GM06990 (cell line): ENCODE measurements at regions not wholly inside any gene's neighbourhood (a gene's known extent, or its start where the extent isn't known, plus 50 kb on each side); places are given as distances from the start of the nearest gene placed in this dataset.
"Not testable (repeated sequence)": the region's sequence is repeated elsewhere in the genome, so short reads cannot be mapped to it uniquely, and the experiment has no call there.

Experiments used
- DNase-seq: peaks from one replicate; pipeline ENCODE4 v3.0.0-alpha.2; 2011; ENCODE audit not compliant: insufficient read length; ENCODE audit errors: extremely low read depth
- H3K27me3 ChIP-seq: replicated peaks from 2 replicates; pipeline ENCODE4 v1.6.0; 2011; ENCODE audit warnings: low read length; ENCODE audit not compliant: control insufficient read depth, insufficient read depth
- H3K36me3 ChIP-seq: 2 replicates; pipeline ENCODE4 v1.5.1; 2011; ENCODE audit warnings: low read length; ENCODE audit not compliant: control insufficient read depth, insufficient read depth
- H3K4me3 ChIP-seq: replicated peaks from 2 replicates; pipeline ENCODE4 v1.5.1; 2011; ENCODE audit warnings: low read depth, mild to moderate bottlenecking, control low read depth, low read length
- TF ChIP-seq, protein P1 (sequence below): IDR thresholded peaks from 2 replicates; pipeline ENCODE4 v1.5.1; 2011; ENCODE audit warnings: low read length, control low read depth, mild to moderate bottlenecking, inconsistent platforms; ENCODE audit not compliant: insufficient read depth, poor library complexity, severe bottlenecking

DNA sequence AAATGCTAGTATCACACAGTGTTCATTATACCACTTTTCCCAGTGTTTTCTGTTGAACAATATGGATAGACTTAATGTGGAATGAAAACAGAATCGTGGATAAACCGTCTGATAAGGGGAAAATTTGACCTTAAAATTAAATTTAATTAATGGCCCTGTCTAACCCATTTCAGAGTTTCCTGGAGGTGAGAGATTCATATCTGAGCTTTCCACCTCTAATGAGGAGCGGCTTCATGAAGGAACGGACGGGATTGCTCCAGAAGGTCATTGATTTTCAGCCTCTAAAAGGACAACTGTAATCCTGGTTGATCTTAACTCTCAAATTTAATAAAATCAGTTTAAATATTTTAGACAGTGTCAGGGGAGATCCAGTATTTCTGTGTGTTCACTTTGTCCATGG lies 874.9 kb downstream of the GRID1 start:
- Histone ChIP-seq H3K27me3 (no peaks in the 10 kb centered on the region), H3K4me3 (no peak overlapping the region), H3K36me3 (no peaks in the 10 kb centered on the region)
- TF ChIP-seq, protein P1, sequence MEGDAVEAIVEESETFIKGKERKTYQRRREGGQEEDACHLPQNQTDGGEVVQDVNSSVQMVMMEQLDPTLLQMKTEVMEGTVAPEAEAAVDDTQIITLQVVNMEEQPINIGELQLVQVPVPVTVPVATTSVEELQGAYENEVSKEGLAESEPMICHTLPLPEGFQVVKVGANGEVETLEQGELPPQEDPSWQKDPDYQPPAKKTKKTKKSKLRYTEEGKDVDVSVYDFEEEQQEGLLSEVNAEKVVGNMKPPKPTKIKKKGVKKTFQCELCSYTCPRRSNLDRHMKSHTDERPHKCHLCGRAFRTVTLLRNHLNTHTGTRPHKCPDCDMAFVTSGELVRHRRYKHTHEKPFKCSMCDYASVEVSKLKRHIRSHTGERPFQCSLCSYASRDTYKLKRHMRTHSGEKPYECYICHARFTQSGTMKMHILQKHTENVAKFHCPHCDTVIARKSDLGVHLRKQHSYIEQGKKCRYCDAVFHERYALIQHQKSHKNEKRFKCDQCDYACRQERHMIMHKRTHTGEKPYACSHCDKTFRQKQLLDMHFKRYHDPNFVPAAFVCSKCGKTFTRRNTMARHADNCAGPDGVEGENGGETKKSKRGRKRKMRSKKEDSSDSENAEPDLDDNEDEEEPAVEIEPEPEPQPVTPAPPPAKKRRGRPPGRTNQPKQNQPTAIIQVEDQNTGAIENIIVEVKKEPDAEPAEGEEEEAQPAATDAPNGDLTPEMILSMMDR = no peak
- no peak for DNase-seq

DNA sequence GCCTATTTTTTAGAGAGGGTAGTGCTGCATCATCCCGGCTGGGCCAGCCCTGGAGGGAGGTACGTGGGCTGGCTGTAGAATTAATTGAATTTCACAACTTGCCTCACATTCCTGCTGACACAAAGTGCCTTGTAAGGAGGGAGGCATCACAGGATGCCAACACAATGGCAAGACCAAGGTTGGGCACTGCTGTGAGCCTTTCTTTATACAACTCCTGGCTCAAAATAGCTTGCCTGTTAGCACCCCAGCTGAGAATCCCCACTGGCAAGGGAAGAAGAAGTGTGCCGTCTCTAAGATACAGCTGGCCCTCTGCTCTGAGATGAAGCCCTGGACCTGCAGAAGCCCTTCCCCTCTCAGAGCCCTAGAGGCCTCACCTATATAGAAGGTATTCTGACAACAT lies 873.9 kb downstream of the GRID1 start:
- Histone ChIP-seq H3K36me3 (no peaks in the 10 kb centered on the region), H3K27me3 (no peaks in the 10 kb centered on the region), H3K4me3 (no peak overlapping the region)
- TF ChIP-seq, protein P1 = no peak
- no peak for DNase-seq

DNA sequence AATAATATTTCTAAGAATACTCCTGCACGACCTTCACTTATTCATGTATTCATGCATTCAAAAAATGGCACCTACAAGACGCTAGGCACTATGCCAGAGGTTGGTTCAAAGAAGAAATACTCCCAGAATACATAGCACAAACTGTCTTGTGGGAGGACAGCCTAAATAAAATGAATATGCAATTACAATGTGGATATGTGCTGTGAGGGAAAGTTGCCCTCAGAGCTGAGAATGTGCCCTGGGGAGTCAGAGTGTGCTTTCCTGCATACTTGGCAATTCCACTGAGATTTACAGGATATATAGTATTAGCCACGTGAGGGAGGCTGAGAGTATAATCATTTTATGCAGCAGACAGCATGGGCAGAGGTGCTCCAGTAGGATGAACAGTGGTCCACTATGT lies 872.9 kb downstream of the GRID1 start:
- H3K4me3 ChIP-seq = no peak overlapping the region
- DNase-seq = no peak
- H3K27me3 ChIP-seq = no peaks in the 10 kb centered on the region
- TF ChIP-seq, protein P1 = no peak
- no peaks in the 10 kb centered on the region for H3K36me3 ChIP-seq

DNA sequence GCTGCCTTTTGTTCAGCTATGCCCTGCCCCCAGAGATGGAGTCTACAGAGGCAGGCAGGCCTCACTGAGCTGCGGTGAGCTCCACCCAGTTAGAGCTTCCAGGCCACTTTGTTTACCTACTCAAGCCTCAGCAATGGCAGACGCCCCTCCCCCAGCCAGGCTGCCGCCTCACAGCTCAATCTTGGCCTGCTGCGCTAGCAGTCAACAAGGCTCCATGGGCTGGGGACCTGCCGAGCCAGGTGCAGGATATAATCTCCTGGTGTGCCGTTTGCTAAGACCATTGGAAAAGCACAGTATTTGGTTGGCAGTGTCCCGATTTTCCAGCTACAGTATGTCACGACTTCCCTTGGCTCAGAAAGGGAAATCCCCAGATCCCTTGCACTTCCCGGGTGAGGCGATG lies 862.0 kb downstream of the GRID1 start:
- not testable (repeated sequence) for H3K4me3 ChIP-seq, DNase-seq, H3K27me3 ChIP-seq, H3K36me3 ChIP-seq

DNA sequence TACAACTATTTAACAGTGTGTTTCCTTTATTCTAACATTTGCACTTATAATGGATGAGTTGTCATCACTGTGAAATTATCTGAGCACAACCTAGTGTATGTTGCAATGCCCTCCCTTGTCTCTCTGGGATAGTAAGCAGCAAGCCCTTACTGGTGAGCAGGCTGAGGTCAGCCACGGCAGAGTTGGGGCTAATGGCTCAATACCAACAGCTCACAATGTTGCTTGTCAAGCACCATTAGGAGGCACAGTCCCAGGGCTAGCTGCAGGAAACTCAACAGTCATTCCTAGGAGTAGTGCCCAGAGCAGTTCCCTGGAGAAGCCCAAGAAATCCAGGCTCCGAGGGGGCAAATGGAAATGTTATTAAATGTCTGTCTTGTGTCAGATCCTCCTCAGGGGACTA lies 858.4 kb downstream of the GRID1 start:
- Histone ChIP-seq H3K4me3 (no peak overlapping the region), H3K27me3 (no peaks in the 10 kb centered on the region; the same call in none of the 2 replicates), H3K36me3 (no peaks in the 10 kb centered on the region)
- TF ChIP-seq, protein P1 = no peak
- DNase-seq = no peak

DNA sequence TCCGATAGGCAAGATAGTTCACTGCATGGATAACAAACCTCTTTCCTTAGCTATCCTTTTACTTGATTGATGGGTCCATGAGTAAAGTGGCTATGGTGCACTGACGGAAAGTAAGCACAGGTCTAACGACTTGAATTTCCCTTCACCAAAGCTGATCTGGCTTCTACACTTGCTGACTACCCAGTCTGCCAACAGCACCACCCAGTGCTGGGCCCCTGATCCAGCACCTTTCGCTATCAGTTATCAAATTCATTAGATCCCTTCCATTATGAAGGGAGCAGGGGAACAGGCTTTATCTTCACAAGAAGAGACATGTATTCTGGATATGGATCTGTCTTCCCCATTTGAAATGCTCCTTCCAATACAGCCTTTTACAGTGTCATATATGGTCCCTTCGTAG lies 855.9 kb downstream of the GRID1 start:
- TF ChIP-seq, protein P1 = no peak

More for the DNA sequence above, 855.9 kb downstream of the GRID1 start:
- DNase-seq = no peak
- no peaks in the 10 kb centered on the region; the same call in none of the 2 replicates for H3K27me3 ChIP-seq
- H3K36me3 ChIP-seq = no peaks in the 10 kb centered on the region
- no peak overlapping the region for H3K4me3 ChIP-seq
